ENCODE measurements at regions not wholly inside any gene's neighbourhood (a gene's known extent, or its start where the extent isn't known, plus 50 kb on each side); places are given as distances from the start of the nearest gene placed in this dataset.

GRCh38 chr6:110036408-110037302, 58.5 kb downstream of the GPR6 start:
- H3K36me3 ChIP-seq (ENCODE audit: control insufficient read depth in 2 of 2, extremely low read depth in 1 of 2, insufficient read depth in 2 of 2, low read length in 2 of 2), result no peaks in the 10 kb centered on the region
- dilution Hi-C loops (cut with MboI; ENCODE audit: extremely low pct_ligation_motif_present, low sequenced_read_pairs), result no loop called here

GRCh38 chr6:110037726-110038295, 59.7 kb downstream of the GPR6 start:
- dilution Hi-C loops (cut with MboI; ENCODE audit: extremely low pct_ligation_motif_present, low sequenced_read_pairs), result no loop called here

More at GRCh38 chr6:110036408-110037302, 58.5 kb downstream of the GPR6 start:
- no peaks in the 10 kb centered on the region for H3K27me3 ChIP-seq (ENCODE audit: control insufficient read depth, extremely low read depth, insufficient read depth, low read length)
- DNase-seq (ENCODE audit: low read depth, low spot score), result no peak
- no peak for FAIRE-seq
- H3K27ac ChIP-seq (ENCODE audit: control insufficient read depth, insufficient read depth, low read length), result no peak overlapping the region
- H4K20me1 ChIP-seq (ENCODE audit: control insufficient read depth, extremely low read depth, insufficient read depth, low read length), result no peaks in the 10 kb centered on the region
- TF ChIP-seq EZH2 (IDR thresholded peaks at IDR 0.05; ENCODE audit: low read length) (no peak), CTCF (optimal IDR thresholded peaks at IDR 0.05 in 1 of 3, IDR thresholded peaks at IDR 0.05 in 1 of 3, conservative IDR thresholded peaks at IDR 0.05 in 1 of 3; ENCODE audit: extremely low read depth in 1 of 3, insufficient read depth in 2 of 3, low read length in 3 of 3) (no peak)
- H2AFZ ChIP-seq (ENCODE audit: control insufficient read depth, low read length), result no peak overlapping the region
- H3K79me2 ChIP-seq (ENCODE audit: control insufficient read depth, insufficient read depth, low read length), result no peaks in the 10 kb centered on the region
- H3K9me3 ChIP-seq (ENCODE audit: control insufficient read depth, low read depth, low read length), result no peaks in the 10 kb centered on the region
- H3K4me3 ChIP-seq (ENCODE audit: control insufficient read depth in 2 of 3, extremely low read depth in 1 of 3, insufficient read depth in 2 of 3, low read depth in 1 of 3, low read length in 3 of 3), result no peak overlapping the region
- H3K9me1 ChIP-seq (ENCODE audit: control insufficient read depth, extremely low read depth, insufficient read depth, low read length), result no peaks in the 10 kb centered on the region
- no peak overlapping the region for H3K9ac ChIP-seq (ENCODE audit: control insufficient read depth, extremely low read depth, insufficient read depth, low read length)
- H3K4me1 ChIP-seq (ENCODE audit: control insufficient read depth, extremely low read depth, insufficient read depth, low read length), result no peaks in the 10 kb centered on the region
- no peak overlapping the region for H3K4me2 ChIP-seq (ENCODE audit: control insufficient read depth, extremely low read depth, insufficient read depth, low read depth, low read length)

More at GRCh38 chr6:110037726-110038295, 59.7 kb downstream of the GPR6 start:
- Histone ChIP-seq H4K20me1 (ENCODE audit: control insufficient read depth, extremely low read depth, insufficient read depth, low read length) (no peaks in the 10 kb centered on the region), H3K27ac (ENCODE audit: control insufficient read depth, insufficient read depth, low read length) (no peak overlapping the region), H3K4me2 (ENCODE audit: control insufficient read depth, extremely low read depth, insufficient read depth, low read depth, low read length) (no peak overlapping the region), H3K9me1 (ENCODE audit: control insufficient read depth, extremely low read depth, insufficient read depth, low read length) (no peaks in the 10 kb centered on the region), H3K9me3 (ENCODE audit: control insufficient read depth, low read depth, low read length) (no peaks in the 10 kb centered on the region), H2AFZ (ENCODE audit: control insufficient read depth, low read length) (no peak overlapping the region), H3K79me2 (ENCODE audit: control insufficient read depth, insufficient read depth, low read length) (no peaks in the 10 kb centered on the region), H3K36me3 (ENCODE audit: control insufficient read depth in 2 of 2, extremely low read depth in 1 of 2, insufficient read depth in 2 of 2, low read length in 2 of 2) (no peaks in the 10 kb centered on the region), H3K27me3 (ENCODE audit: control insufficient read depth, extremely low read depth, insufficient read depth, low read length) (no peaks in the 10 kb centered on the region), H3K9ac (ENCODE audit: control insufficient read depth, extremely low read depth, insufficient read depth, low read length) (no peak overlapping the region), H3K4me3 (ENCODE audit: control insufficient read depth in 2 of 3, extremely low read depth in 1 of 3, insufficient read depth in 2 of 3, low read depth in 1 of 3, low read length in 3 of 3) (no peak overlapping the region), H3K4me1 (ENCODE audit: control insufficient read depth, extremely low read depth, insufficient read depth, low read length) (no peaks in the 10 kb centered on the region)
- no peak for DNase-seq (ENCODE audit: low read depth, low spot score)
- TF ChIP-seq CTCF (optimal IDR thresholded peaks at IDR 0.05 in 1 of 3, IDR thresholded peaks at IDR 0.05 in 1 of 3, conservative IDR thresholded peaks at IDR 0.05 in 1 of 3; ENCODE audit: extremely low read depth in 1 of 3, insufficient read depth in 2 of 3, low read length in 3 of 3) (no peak), EZH2 (IDR thresholded peaks at IDR 0.05; ENCODE audit: low read length) (no peak)
- FAIRE-seq, result no peak

Data from keratinocyte (primary cell).